ENCODE measurements at regions not wholly inside any gene's neighbourhood (a gene's known extent, or its start where the extent isn't known, plus 50 kb on each side); places are given as distances from the start of the nearest gene placed in this dataset.

GRCh38 chr6:169887529-169888140 lies 136.2 kb downstream of the ERMARD start:
- Histone ChIP-seq H3K27ac (no peak overlapping the region), H3K36me3 (no peaks in the 10 kb centered on the region), H3K4me3 (no peak overlapping the region), H3K9me3 (peaks cover 0 to 5% (median 0%) of the 10 kb centered on the region in 12 donors), H3K27me3 (peaks cover 0 to 9% (median 0%) of the 10 kb centered on the region in 9 donors), H3K4me1 (no peaks in the 10 kb centered on the region)
- 88 to 93% (median 91%) methylated on average over 14 of the region's 14 CpGs for WGBS, 4 donors
- DNase-seq (no peak), ATAC-seq (no peak)
- TF ChIP-seq POLR2A (IDR thresholded peaks at IDR 0.05) (no peak), CTCF (IDR thresholded peaks at IDR 0.05) (no peak)
- intact Hi-C loops (cut with DNase I), result no loop called here

DNA sequence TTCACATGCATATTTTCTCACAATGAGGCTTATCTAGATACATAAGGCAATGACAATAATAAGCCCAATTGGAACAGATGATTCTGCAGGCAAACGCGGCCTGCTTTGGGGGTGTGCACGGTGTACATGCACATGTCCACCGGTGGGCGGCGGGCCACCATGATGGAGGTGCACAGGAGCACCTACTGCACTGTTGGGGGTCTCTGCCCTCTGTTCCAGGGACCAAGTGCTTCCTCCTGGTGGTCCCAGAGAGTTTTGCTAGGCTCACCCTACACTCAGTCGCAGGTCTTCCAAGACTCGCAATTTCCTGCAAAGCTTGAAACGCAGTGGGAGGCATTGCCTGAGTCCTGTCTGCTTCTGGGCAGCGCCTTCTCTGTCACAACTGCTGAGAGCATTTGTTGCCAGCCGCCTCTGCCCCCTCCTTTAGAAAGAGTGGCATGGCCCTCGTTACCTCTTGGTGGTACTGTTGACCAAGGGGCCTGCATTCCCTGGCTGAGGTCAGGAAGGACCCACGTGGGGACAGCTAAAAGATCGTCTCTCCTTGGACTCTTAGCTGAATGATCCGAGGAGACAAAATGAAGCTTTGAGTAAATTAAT lies 135.3 kb downstream of the ERMARD start:
- Histone ChIP-seq H3K4me3 (no peak overlapping the region), H3K4me1 (no peaks in the 10 kb centered on the region), H3K27me3 (peaks cover 0 to 13% (median 0%) of the 10 kb centered on the region in 9 donors), H3K27ac (no peak overlapping the region), H3K9me3 (peaks cover 0 to 5% (median 0%) of the 10 kb centered on the region in 12 donors), H3K36me3 (no peaks in the 10 kb centered on the region)
- ATAC-seq, result no peak
- DNase-seq, result no peak
- 76 to 90% (median 85%) methylated on average over 12 to 15 of the region's 15 CpGs for WGBS, 4 donors
- TF ChIP-seq CTCF (IDR thresholded peaks at IDR 0.05) (no peak), POLR2A (IDR thresholded peaks at IDR 0.05) (no peak)
- intact Hi-C loops (cut with DNase I), result no loop called here

DNA sequence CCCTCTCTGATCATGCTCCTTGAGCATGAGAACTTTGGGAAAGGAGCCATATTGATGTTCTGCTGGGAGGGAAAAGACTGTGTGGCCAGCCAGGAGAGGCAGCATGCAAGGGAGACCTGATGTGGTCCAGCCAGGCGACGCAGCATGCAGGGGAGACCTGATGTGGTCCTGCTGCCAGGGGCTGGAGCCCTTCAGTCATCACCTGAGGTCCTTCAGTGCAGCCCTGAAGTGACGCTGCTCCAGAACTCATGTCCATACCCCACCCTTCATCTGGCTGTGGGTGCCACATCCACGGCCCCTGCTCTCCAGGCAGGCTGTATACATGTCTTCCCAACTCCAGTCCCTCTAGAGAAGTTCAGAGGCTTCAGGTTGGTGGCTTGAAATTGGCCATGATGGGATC lies 134.4 kb downstream of the ERMARD start:
- intact Hi-C loops (cut with DNase I), result no loop called here

More for the DNA sequence above, 134.4 kb downstream of the ERMARD start:
- no peak overlapping the region for H3K27ac ChIP-seq
- ATAC-seq (no peak), DNase-seq (no peak)
- TF ChIP-seq POLR2A (IDR thresholded peaks at IDR 0.05) (no peak), CTCF (IDR thresholded peaks at IDR 0.05) (no peak)
- H3K4me3 ChIP-seq, result no peak overlapping the region
- peaks cover 0 to 16% (median 0%) of the 10 kb centered on the region in 9 donors for H3K27me3 ChIP-seq
- 87 to 93% (median 92%) methylated on average over 4 of the region's 4 CpGs for WGBS, 4 donors
- H3K4me1 ChIP-seq, result no peaks in the 10 kb centered on the region
- peaks cover 0 to 5% (median 0%) of the 10 kb centered on the region in 12 donors for H3K9me3 ChIP-seq
- no peaks in the 10 kb centered on the region for H3K36me3 ChIP-seq
